CD14-positive monocyte (primary cell): ENCODE measurements at regions not wholly inside any gene's neighbourhood (a gene's known extent, or its start where the extent isn't known, plus 50 kb on each side); places are given as distances from the start of the nearest gene placed in this dataset.

Experiments used
- DNase-seq, 3 donors: peaks; one replicate each; pipeline ENCODE4 v3.0.0-alpha.2; 2011 to 2022
- H2AFZ ChIP-seq: 2 replicates; pipeline ENCODE4 v1.6.0; 2012; ENCODE audit warnings: mild to moderate bottlenecking, low read depth, low read length, inconsistent platforms; ENCODE audit not compliant: insufficient read depth, poor library complexity, severe bottlenecking
- H3K27ac ChIP-seq, 2 donors: 1 replicate in 1 of 2; 2 replicates in 1 of 2; pipeline ENCODE4 v1.5.1; 2012 to 2013; ENCODE audit warnings: low read length in 2 of 2, control low read depth in 1 of 2, inconsistent platforms in 1 of 2, low read depth in 1 of 2, mild to moderate bottlenecking in 1 of 2
- H3K27me3 ChIP-seq, 2 donors: one replicate each; pipeline versions ENCODE4 v1.6.0 to v1.6.1; 2011 to 2013; ENCODE audit warnings: low read length in 2 of 2; ENCODE audit not compliant: control insufficient read depth in 2 of 2, insufficient read depth in 2 of 2
- H3K36me3 ChIP-seq, 2 donors: replicated peaks in 1 of 2; 1 replicate in 1 of 2; 2 replicates in 1 of 2; pipeline versions ENCODE4 v1.5.1 to v1.6.1; 2012 to 2013; ENCODE audit warnings: low read length in 2 of 2, control low read depth in 1 of 2, inconsistent platforms in 1 of 2, mild to moderate bottlenecking in 1 of 2; ENCODE audit not compliant: insufficient read depth in 2 of 2, control insufficient read depth in 1 of 2
- H3K4me1 ChIP-seq, 2 donors: 1 replicate in 1 of 2; 2 replicates in 1 of 2; pipeline versions ENCODE4 v1.5.1 to v1.6.1; 2012 to 2013; ENCODE audit warnings: low read length in 2 of 2, control low read depth in 1 of 2, inconsistent platforms in 1 of 2, mild to moderate bottlenecking in 1 of 2, moderate library complexity in 1 of 2; ENCODE audit not compliant: insufficient read depth in 2 of 2, control insufficient read depth in 1 of 2
- H3K4me2 ChIP-seq: replicated peaks from 2 replicates; pipeline ENCODE3; 2012; ENCODE audit warnings: low read length, moderate library complexity, mild to moderate bottlenecking; ENCODE audit not compliant: poor library complexity, severe bottlenecking; ENCODE audit errors: extremely low read depth
- H3K4me3 ChIP-seq, 3 experiments: fragments of 200-600 bp in 1 of 3; sonication (generic) in 1 of 3; replicated peaks in 1 of 3; 1 replicate in 2 of 3; 2 replicates in 1 of 3; pipeline ENCODE4 v1.5.1; 2011 to 2013; ENCODE audit warnings: low read length in 3 of 3, mild to moderate bottlenecking in 3 of 3, control low read depth in 2 of 3, low read depth in 2 of 3, inconsistent platforms in 1 of 3, moderate library complexity in 1 of 3
- H3K79me2 ChIP-seq: 2 replicates; pipeline ENCODE4 v1.6.0; 2012; ENCODE audit warnings: mild to moderate bottlenecking, control low read depth, inconsistent platforms, low read length, moderate library complexity; ENCODE audit not compliant: insufficient read depth
- H3K9ac ChIP-seq: 2 replicates; pipeline ENCODE4 v1.6.0; 2017; ENCODE audit warnings: low read length, mild to moderate bottlenecking; ENCODE audit not compliant: insufficient read depth, poor library complexity, severe bottlenecking
- H3K9me3 ChIP-seq, 2 donors: replicated peaks in 1 of 2; 1 replicate in 1 of 2; 2 replicates in 1 of 2; pipeline versions ENCODE4 v1.5.1 to v1.6.1; 2012 to 2013; ENCODE audit warnings: low read length in 2 of 2, control low read depth in 1 of 2; ENCODE audit not compliant: control insufficient read depth in 1 of 2, insufficient read depth in 1 of 2
- H4K20me1 ChIP-seq: 2 replicates; pipeline ENCODE4 v1.6.0; 2012; ENCODE audit warnings: mild to moderate bottlenecking, low read length, control low read depth, moderate library complexity; ENCODE audit not compliant: insufficient read depth
- H3K27ac Mint-ChIP-seq, 7 donors: one replicate each; pipeline ENCODE4 v1.8.0; 2020; ENCODE audit warnings: mild to moderate bottlenecking in 7 of 7, mixed read lengths in 7 of 7, moderate library complexity in 6 of 7, inconsistent platforms in 2 of 7
- H3K27me3 Mint-ChIP-seq, 3 donors: one replicate each; pipeline ENCODE4 v1.8.0; 2021 to 2022; ENCODE audit warnings: low read depth in 3 of 3, mild to moderate bottlenecking in 3 of 3, mixed read lengths in 3 of 3, moderate library complexity in 3 of 3, inconsistent platforms in 1 of 3
- H3K36me3 Mint-ChIP-seq, 2 donors: one replicate each; pipeline ENCODE4 v1.8.0; 2020; ENCODE audit warnings: mixed read lengths in 2 of 2, inconsistent platforms in 1 of 2, mild to moderate bottlenecking in 1 of 2
- H3K4me1 Mint-ChIP-seq: one replicate; pipeline ENCODE4 v1.8.0; 2020; ENCODE audit warnings: mild to moderate bottlenecking, mixed read lengths
- H3K4me3 Mint-ChIP-seq, 2 donors: one replicate each; pipeline ENCODE4 v1.8.0; 2020; ENCODE audit warnings: mild to moderate bottlenecking in 2 of 2, mixed read lengths in 2 of 2, moderate library complexity in 1 of 2
- H3K9me3 Mint-ChIP-seq, 7 donors: one replicate each; pipeline ENCODE4 v1.8.0; 2020 to 2022; ENCODE audit warnings: mixed read lengths in 7 of 7, mild to moderate bottlenecking in 6 of 7, moderate library complexity in 6 of 7, inconsistent platforms in 2 of 7
- WGBS: methylation state at CpG from one replicate; pipeline ENCODE4 v1.1.5; 2013; ENCODE audit warnings: missing lambda C conversion rate; ENCODE audit not compliant: insufficient coverage; 5-methylcytosine and 5-hydroxymethylcytosine counted together
- intact Hi-C, 2 donors: fragments of 100-400 bp; cut with micrococcal nuclease; formaldehyde crosslinking; loops; one replicate each; pipeline versions ENCODE4 v1.15.0 to v1.15.1; 2023
- TF ChIP-seq, protein P1 (sequence below): fragments of 200-600 bp; IDR thresholded peaks from one replicate; pipeline ENCODE4 v1.8.0; 2022; ENCODE audit warnings: antibody characterized with exemption, mild to moderate bottlenecking

DNA sequence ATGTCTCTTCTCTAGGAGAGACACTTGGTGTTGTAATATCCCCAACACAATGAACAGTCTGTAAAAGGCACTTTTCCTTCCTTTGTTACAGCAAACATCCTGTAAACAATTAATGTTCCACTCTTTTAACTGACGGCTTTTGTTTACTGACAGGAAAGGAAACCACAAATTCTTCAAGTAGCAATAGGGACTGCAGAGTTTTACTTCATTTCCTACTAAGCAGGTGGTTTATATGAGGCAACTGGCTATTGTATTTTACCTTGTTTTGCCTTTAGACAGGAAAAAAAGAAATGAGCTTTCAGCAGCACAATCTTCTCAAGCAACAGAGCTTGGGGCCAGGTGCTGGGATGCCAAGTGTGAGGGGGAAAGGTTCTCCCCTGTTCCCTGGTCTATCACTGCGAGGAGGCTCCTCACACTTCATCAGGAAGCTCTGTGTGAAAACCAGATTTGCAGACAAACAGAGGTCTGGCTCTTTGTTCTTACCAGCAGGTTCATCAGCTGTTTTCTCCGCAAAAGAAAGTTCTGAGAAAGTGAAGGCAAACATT lies 51.2 kb downstream of the SIPA1L2 start:
- peaks cover 31% of the 10 kb centered on the region for H3K4me1 Mint-ChIP-seq
- peak overlapping the region; percentile 7 for H3K4me2 ChIP-seq

DNA sequence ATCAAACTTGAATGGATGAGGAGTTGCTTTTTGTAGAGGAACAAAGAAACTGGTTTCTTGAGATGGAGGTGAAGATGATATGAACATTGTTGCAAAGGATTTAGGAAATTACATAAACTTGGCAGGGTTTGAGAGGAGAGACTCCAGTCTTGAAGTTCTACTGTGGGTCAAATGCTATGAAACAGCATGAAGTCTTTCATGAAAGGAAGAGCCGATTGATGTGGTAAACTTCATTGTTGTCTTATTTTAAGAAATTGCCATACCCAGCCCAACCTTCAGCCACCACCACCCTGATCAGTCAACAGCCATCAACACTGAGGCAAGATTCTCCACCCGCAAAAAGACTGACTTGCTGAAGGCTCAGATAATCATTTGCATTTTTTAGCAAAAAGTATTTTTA lies 52.2 kb downstream of the SIPA1L2 start:
- Mint-ChIP-seq H3K4me1 (peaks cover 31% of the 10 kb centered on the region), H3K4me3 (no peak overlapping the region)

More for the DNA sequence above, 51.2 kb downstream of the SIPA1L2 start:
- H3K27me3 Mint-ChIP-seq = no peaks in the 10 kb centered on the region
- WGBS = 80% methylated on average over 1 of the region's 3 CpGs
- Histone ChIP-seq H3K9ac (no peak overlapping the region), H3K36me3 (no peaks in the 10 kb centered on the region), H3K4me3 (no peak overlapping the region), H3K9me3 (no peaks in the 10 kb centered on the region), H4K20me1 (no peaks in the 10 kb centered on the region), H3K4me1 (peaks cover 19 to 26% of the 10 kb centered on the region in 2 donors), H2AFZ (no peak overlapping the region), H3K27me3 (no peaks in the 10 kb centered on the region), H3K79me2 (no peaks in the 10 kb centered on the region), H3K27ac (peak overlapping the region in 1 of 2 donors; percentile 31)
- peaks cover 0 to 2% (median 0%) of the 10 kb centered on the region in 7 donors for H3K9me3 Mint-ChIP-seq
- no peaks in the 10 kb centered on the region for H3K36me3 Mint-ChIP-seq
- TF ChIP-seq, protein P1, sequence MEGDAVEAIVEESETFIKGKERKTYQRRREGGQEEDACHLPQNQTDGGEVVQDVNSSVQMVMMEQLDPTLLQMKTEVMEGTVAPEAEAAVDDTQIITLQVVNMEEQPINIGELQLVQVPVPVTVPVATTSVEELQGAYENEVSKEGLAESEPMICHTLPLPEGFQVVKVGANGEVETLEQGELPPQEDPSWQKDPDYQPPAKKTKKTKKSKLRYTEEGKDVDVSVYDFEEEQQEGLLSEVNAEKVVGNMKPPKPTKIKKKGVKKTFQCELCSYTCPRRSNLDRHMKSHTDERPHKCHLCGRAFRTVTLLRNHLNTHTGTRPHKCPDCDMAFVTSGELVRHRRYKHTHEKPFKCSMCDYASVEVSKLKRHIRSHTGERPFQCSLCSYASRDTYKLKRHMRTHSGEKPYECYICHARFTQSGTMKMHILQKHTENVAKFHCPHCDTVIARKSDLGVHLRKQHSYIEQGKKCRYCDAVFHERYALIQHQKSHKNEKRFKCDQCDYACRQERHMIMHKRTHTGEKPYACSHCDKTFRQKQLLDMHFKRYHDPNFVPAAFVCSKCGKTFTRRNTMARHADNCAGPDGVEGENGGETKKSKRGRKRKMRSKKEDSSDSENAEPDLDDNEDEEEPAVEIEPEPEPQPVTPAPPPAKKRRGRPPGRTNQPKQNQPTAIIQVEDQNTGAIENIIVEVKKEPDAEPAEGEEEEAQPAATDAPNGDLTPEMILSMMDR = no peak
- intact Hi-C loops = loop anchor here in 1 of 2 donors (10.0 kb wide), 1 partner anchor 46 kb away; no protein-coding TSS in a partner anchor
- DNase-seq = peak in 1 of 3 donors; percentile 5
- peak overlapping the region in 6 of 7 donors; percentile 12 to 67 (median 38) for H3K27ac Mint-ChIP-seq
- no peak overlapping the region for H3K4me3 Mint-ChIP-seq

More for the DNA sequence above, 52.2 kb downstream of the SIPA1L2 start:
- no peaks in the 10 kb centered on the region for H3K27me3 ChIP-seq
- no peaks in the 10 kb centered on the region for H4K20me1 ChIP-seq
- no peak overlapping the region for H3K27ac ChIP-seq
- DNase-seq = no peak
- no peak overlapping the region for H3K9ac ChIP-seq
- Mint-ChIP-seq H3K36me3 (no peaks in the 10 kb centered on the region), H3K27ac (no peak overlapping the region), H3K9me3 (peaks cover 0 to 2% (median 0%) of the 10 kb centered on the region in 7 donors), H3K27me3 (no peaks in the 10 kb centered on the region)
- no peak overlapping the region for H2AFZ ChIP-seq
- TF ChIP-seq, protein P1 = no peak
- peaks cover 19 to 26% of the 10 kb centered on the region in 2 donors for H3K4me1 ChIP-seq
- no peaks in the 10 kb centered on the region for H3K79me2 ChIP-seq
- no CpG with 5 or more reads among the region's 2 CpGs for WGBS
- H3K36me3 ChIP-seq = no peaks in the 10 kb centered on the region
- no peak overlapping the region for H3K4me2 ChIP-seq
- no peak overlapping the region for H3K4me3 ChIP-seq
- no peaks in the 10 kb centered on the region for H3K9me3 ChIP-seq
- intact Hi-C loops = loop anchor here in 1 of 2 donors (10.0 kb wide), 1 partner anchor 47 kb away; no protein-coding TSS in a partner anchor
